Testis (tissue), 2 donors: ENCODE measurements at regions not wholly inside any gene's neighbourhood (a gene's known extent, or its start where the extent isn't known, plus 50 kb on each side); places are given as distances from the start of the nearest gene placed in this dataset.
"Not testable (repeated sequence)": the region's sequence is repeated elsewhere in the genome, so short reads cannot be mapped to it uniquely, and the experiment has no call there.

Source experiments
- DNase-seq: peaks from one replicate; pipeline ENCODE4 v3.0.0-alpha.2; 2019
- H3K27ac ChIP-seq, 2 donors: fragments of 200-600 bp; sonication (generic); one replicate each; pipeline ENCODE4 v1.5.1; 2019
- H3K27me3 ChIP-seq: fragments of 200-600 bp; sonication (generic); one replicate; pipeline ENCODE4 v1.5.1; 2019
- H3K36me3 ChIP-seq: fragments of 200-600 bp; sonication (generic); one replicate; pipeline ENCODE4 v1.5.1; 2017; ENCODE audit warnings: low read depth; ENCODE audit errors: missing control alignments
- H3K4me1 ChIP-seq: fragments of 200-600 bp; sonication (generic); one replicate; pipeline ENCODE4 v1.5.1; 2019
- H3K4me3 ChIP-seq, 2 donors: fragments of 200-600 bp; sonication (generic); one replicate each; pipeline ENCODE4 v1.5.1; 2017 to 2019
- H3K9me3 ChIP-seq: fragments of 200-600 bp; sonication (generic); one replicate; pipeline ENCODE4 v1.5.1; 2017
- POLR2A ChIP-seq: fragments of 450-650 bp; IDR thresholded peaks from one replicate; pipeline ENCODE4 v1.6.1; 2017; ENCODE audit warnings: antibody characterized with exemption, mild to moderate bottlenecking, moderate library complexity
- WGBS, 2 donors: methylation state at CpG; one replicate each; pipeline ENCODE4 v1.1.5; 2018; 5-methylcytosine and 5-hydroxymethylcytosine counted together
- intact Hi-C: fragments of 100-400 bp; cut with DNase I; formaldehyde crosslinking; loops from one replicate; pipeline ENCODE4 v1.15.1; 2023; ENCODE audit warnings: low total_unique reads
- TF ChIP-seq, protein P1 (sequence below), 3 experiments: fragments of 450-650 bp in 2 of 3; fragments of 200-600 bp in 1 of 3; sonication (generic) in 1 of 3; IDR thresholded peaks; one replicate each; pipeline ENCODE4 v1.5.1; 2016 to 2019; ENCODE audit warnings: antibody characterized with exemption in 3 of 3, mild to moderate bottlenecking in 2 of 3, moderate library complexity in 1 of 3

DNA sequence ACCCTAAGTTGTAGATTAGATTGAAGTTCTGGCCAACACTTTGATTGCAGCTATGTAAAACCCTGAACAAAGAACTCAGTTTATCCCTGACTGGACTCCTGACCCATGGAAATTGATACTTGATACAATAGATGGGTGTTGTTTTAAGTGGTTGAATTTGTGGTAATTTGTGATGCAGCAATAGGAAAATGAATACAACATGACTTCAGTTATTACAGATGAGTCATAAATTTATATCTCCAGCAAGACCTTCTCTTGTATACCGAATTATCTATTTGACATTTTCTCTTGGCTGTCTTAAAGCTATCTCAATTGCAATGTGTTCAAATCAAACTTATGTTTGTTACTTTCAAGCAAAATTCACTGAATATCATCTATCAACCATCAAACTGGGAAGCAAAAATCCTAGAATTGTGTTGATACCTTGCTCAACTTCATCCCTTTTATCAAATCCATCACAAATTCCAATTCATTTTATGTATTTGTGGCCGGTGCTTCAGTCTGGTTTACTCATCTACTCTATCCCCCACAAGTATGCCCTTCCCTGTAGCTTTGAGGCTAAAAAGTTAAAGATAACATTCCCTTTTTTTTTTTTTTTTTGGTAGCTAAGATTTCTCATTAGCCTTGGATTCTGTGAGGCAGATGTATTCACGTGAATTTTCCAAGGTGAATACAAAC is 129.4 kb upstream of the CENPW start:
- Histone ChIP-seq H3K36me3 (no peaks in the 10 kb centered on the region), H3K27me3 (no peaks in the 10 kb centered on the region), H3K9me3 (no peaks in the 10 kb centered on the region), H3K27ac (no peak overlapping the region), H3K4me1 (no peaks in the 10 kb centered on the region), H3K4me3 (no peak overlapping the region)
- intact Hi-C loops = no loop called here
- TF ChIP-seq, protein P1, sequence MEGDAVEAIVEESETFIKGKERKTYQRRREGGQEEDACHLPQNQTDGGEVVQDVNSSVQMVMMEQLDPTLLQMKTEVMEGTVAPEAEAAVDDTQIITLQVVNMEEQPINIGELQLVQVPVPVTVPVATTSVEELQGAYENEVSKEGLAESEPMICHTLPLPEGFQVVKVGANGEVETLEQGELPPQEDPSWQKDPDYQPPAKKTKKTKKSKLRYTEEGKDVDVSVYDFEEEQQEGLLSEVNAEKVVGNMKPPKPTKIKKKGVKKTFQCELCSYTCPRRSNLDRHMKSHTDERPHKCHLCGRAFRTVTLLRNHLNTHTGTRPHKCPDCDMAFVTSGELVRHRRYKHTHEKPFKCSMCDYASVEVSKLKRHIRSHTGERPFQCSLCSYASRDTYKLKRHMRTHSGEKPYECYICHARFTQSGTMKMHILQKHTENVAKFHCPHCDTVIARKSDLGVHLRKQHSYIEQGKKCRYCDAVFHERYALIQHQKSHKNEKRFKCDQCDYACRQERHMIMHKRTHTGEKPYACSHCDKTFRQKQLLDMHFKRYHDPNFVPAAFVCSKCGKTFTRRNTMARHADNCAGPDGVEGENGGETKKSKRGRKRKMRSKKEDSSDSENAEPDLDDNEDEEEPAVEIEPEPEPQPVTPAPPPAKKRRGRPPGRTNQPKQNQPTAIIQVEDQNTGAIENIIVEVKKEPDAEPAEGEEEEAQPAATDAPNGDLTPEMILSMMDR (IDR thresholded peaks at IDR 0.05) = no peak
- TF ChIP-seq POLR2A = no peak
- 69 to 79% methylated on average over 3 of the region's 3 CpGs for WGBS, 2 donors
- no peak for DNase-seq

DNA sequence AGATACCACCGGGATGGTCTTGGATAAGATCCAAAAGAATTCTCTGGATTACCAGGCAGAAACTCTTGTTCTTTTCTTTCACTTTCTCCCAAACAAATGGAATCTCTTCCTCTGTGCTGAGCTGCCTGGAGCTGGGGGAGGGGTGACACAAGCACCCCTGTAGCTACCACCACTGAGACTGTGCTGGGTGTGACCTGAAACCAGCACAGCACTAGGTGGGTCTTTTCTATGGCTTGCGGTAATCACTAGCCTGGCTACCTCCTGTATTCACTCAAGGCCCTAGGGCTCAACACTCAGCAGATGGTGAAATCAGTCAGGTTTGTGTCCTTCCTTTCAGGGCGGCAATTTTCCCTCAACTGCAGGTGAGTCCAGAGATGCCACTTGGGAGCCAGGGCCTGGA is 122.4 kb upstream of the CENPW start:
- Histone ChIP-seq H3K27ac (no peak overlapping the region), H3K27me3 (no peaks in the 10 kb centered on the region), H3K4me3 (no peak overlapping the region), H3K9me3 (no peaks in the 10 kb centered on the region), H3K36me3 (no peaks in the 10 kb centered on the region), H3K4me1 (no peaks in the 10 kb centered on the region)
- WGBS, 2 donors = 91 to 98% methylated on average over 3 of the region's 3 CpGs
- TF ChIP-seq, protein P1 (IDR thresholded peaks at IDR 0.05) = no peak
- TF ChIP-seq POLR2A = no peak
- intact Hi-C loops = no loop called here
- DNase-seq = no peak

DNA sequence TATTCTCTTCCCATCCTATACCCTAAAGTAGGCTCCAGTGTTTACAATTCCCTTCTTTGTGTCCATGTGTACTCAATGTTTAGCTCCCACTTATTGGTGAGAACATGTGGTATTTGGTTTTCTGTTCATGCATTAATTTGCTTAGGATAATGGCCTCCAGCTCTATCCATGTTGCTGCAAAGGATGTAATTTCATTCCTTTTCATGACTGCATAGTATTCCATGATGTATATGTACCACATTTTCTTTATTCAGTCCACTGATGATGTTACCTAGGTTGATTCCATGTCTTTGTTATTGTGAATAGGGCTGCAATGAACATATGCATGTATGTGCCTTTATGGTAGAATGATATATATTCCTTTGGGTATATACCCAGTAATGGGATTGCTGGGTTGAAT is 119.0 kb upstream of the CENPW start:
- H3K4me1 ChIP-seq = not testable (repeated sequence)

DNA sequence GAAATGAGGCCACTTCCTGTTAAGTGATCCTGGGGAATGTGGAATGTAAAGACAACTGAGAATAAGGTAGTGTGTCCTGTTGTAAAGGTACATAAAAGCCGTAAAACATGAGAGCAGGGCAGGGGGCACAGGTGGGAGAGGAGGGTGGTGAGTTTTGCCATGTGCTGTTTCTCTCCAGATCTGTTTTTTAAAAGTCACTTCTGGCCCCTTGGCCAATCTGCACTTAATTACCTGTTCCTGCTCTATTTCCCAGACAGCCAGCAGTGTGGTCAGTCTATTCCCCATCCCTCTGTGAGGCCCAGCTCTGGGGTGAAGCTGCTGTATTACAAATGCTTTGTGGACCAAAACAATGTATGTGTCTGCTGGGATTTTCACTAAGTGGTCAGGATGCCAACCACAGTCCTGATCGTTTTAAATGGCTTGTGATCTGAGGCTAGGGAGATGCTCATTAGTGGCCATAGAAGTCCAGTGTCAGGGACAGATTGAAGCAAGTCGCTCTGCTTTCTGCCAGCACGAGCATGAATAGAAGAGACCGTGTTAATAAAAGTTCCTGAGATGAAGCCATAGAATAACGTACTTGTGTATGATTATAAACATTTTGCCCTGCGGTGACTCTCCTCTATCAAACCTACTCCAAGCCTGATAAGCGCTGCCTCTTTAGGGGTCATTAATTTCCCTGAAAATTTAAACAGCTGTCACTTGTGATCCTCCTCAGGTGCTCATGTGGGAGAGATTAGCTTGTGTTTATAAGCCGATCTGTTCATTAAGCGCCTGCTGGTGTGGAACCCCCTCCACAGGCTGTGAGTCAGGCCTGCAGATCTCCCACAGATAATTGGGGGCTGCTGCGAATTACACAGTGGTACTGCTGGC is 111.8 kb upstream of the CENPW start:
- no peaks in the 10 kb centered on the region for H3K9me3 ChIP-seq
- no peaks in the 10 kb centered on the region for H3K27me3 ChIP-seq
- DNase-seq = no peak
- no peaks in the 10 kb centered on the region for H3K36me3 ChIP-seq
- H3K4me3 ChIP-seq = no peak overlapping the region
- H3K4me1 ChIP-seq = peaks cover 3% of the 10 kb centered on the region
- 67% methylated on average over 11 of the region's 11 CpGs for WGBS, 2 donors
- TF ChIP-seq POLR2A = no peak
- TF ChIP-seq, protein P1 (IDR thresholded peaks at IDR 0.05) = no peak
- intact Hi-C loops = no loop called here
- H3K27ac ChIP-seq = no peak overlapping the region

More for the DNA sequence above, 119.0 kb upstream of the CENPW start:
- H3K4me3 ChIP-seq, intact Hi-C loops, DNase-seq, H3K27ac ChIP-seq, H3K27me3 ChIP-seq, H3K9me3 ChIP-seq, H3K36me3 ChIP-seq: not testable (repeated sequence)

DNA sequence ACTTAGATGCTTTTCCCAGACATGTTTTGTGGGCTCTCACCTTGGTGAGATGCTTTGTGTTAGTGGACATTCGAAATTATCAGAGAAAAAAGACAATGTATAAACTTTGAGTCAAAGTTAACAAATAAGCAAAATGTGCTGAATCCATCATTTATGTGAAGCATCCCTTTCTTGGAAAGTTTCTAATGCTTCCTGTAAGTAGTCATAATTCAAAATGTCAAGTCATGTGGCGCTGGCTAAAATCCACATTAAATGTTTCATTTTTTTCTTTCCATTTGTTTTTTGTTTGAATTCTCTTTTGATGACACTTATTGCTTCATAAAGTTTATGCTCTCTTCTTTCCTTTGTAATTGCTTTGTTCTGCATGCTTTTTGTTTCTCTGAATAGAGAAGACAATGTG is 107.2 kb upstream of the CENPW start:
- DNase-seq = no peak
- H3K27me3 ChIP-seq = no peaks in the 10 kb centered on the region
- H3K27ac ChIP-seq = peak overlapping the region; percentile 5 to 23
- H3K9me3 ChIP-seq = no peaks in the 10 kb centered on the region
- WGBS, 2 donors = 42 to 78% methylated on average over 2 of the region's 2 CpGs
- TF ChIP-seq, protein P1 (IDR thresholded peaks at IDR 0.05) = no peak
- no peak for TF ChIP-seq POLR2A
- no peaks in the 10 kb centered on the region for H3K36me3 ChIP-seq
- peaks cover 8% of the 10 kb centered on the region for H3K4me1 ChIP-seq
- no peak overlapping the region for H3K4me3 ChIP-seq
- intact Hi-C loops = no loop called here
